PC-9 (cell line): ENCODE measurements at regions not wholly inside any gene's neighbourhood (a gene's known extent, or its start where the extent isn't known, plus 50 kb on each side); places are given as distances from the start of the nearest gene placed in this dataset.
"Not testable (repeated sequence)": the region's sequence is repeated elsewhere in the genome, so short reads cannot be mapped to it uniquely, and the experiment has no call there.

Experiments
- CTCF ChIP-seq: fragments of 200-600 bp; sonication (generic); conservative IDR thresholded peaks from 2 replicates; pipeline ENCODE4 v1.6.1; 2017; ENCODE audit warnings: mixed run types, antibody characterized with exemption, mild to moderate bottlenecking, moderate library complexity
- EZH2 ChIP-seq: fragments of 200-600 bp; sonication (generic); IDR thresholded peaks from 2 replicates; pipeline ENCODE4 v1.8.0; 2017; ENCODE audit warnings: antibody characterized with exemption, low read depth

GRCh38 chr2:184421456-184421855 lies 176.9 kb upstream of the ZNF804A start:
- not testable (repeated sequence) for TF ChIP-seq CTCF, EZH2
